Activated CD4-positive, alpha-beta T cell treated with anti-CD3 and anti-CD28 coated beads, Interleukin-2, amount 10 ng/mL, durations not matched to agents 7 days and 5 days (primary cell): ENCODE measurements at regions not wholly inside any gene's neighbourhood (a gene's known extent, or its start where the extent isn't known, plus 50 kb on each side); places are given as distances from the start of the nearest gene placed in this dataset.

ENCODE experiments used
- CTCF ChIA-PET: fragments of 350-600 bp; sonication (Branson Sonifier 250); formaldehyde crosslinking; loops from one replicate; lab custom pipeline; 2021; ENCODE audit warnings: antibody characterized with exemption; lab: Charles Lee
- POLR2A ChIA-PET: fragments of 350-600 bp; sonication (Branson Sonifier 250); formaldehyde crosslinking; loops from one replicate; lab custom pipeline; 2021; ENCODE audit warnings: antibody characterized with exemption; lab: Charles Lee
- DNase-seq: peaks from one replicate; pipeline ENCODE4 v3.0.0-alpha.2; 2020
- H3K27ac Mint-ChIP-seq: one replicate; pipeline ENCODE4 v1.8.0; 2021; ENCODE audit warnings: mild to moderate bottlenecking, moderate library complexity, mixed read lengths
- H3K27me3 Mint-ChIP-seq: one replicate; pipeline ENCODE4 v1.8.0; 2021; ENCODE audit warnings: mixed read lengths
- H3K36me3 Mint-ChIP-seq: one replicate; pipeline ENCODE4 v1.8.0; 2021; ENCODE audit warnings: low read depth, mixed read lengths
- H3K4me1 Mint-ChIP-seq: one replicate; pipeline ENCODE4 v1.8.0; 2021; ENCODE audit warnings: mixed read lengths
- H3K4me3 Mint-ChIP-seq: one replicate; pipeline ENCODE4 v1.8.0; 2021; ENCODE audit warnings: mild to moderate bottlenecking, moderate library complexity, mixed read lengths
- H3K9me3 Mint-ChIP-seq: one replicate; pipeline ENCODE4 v1.8.0; 2021; ENCODE audit warnings: mixed read lengths

DNA sequence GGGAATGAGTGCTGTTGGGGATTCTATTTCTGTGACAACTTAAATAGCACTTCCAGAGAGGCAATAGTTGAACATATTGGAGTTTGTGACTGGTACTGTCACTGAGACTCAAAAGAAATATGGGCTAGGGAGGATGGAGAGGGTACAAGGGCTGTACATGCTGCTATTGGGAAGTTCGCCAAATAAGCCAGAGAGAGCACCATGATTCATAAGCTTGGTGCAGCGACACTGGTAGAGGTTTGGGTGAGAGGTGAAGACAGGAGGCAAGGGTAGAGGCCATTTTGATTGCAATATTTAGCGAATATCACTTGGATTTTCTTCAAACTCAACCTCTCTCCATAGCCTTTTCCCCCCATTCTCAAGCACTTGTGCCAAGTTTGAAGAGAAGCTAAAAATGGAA is 214.3 kb downstream of the OGFRL1 start:
- no peaks in the 10 kb centered on the region for H3K27me3 Mint-ChIP-seq
- H3K4me3 Mint-ChIP-seq, result no peak overlapping the region
- ChIA-PET POLR2A (no interaction called here), CTCF (interaction anchor here (0.7 kb wide), 1 partner anchor 13 kb away, joined by 3 read pairs; no protein-coding TSS in a partner anchor)
- DNase-seq, result no peak
- no peaks in the 10 kb centered on the region for H3K36me3 Mint-ChIP-seq
- H3K4me1 Mint-ChIP-seq, result no peaks in the 10 kb centered on the region
- no peaks in the 10 kb centered on the region for H3K9me3 Mint-ChIP-seq
- no peak overlapping the region for H3K27ac Mint-ChIP-seq

DNA sequence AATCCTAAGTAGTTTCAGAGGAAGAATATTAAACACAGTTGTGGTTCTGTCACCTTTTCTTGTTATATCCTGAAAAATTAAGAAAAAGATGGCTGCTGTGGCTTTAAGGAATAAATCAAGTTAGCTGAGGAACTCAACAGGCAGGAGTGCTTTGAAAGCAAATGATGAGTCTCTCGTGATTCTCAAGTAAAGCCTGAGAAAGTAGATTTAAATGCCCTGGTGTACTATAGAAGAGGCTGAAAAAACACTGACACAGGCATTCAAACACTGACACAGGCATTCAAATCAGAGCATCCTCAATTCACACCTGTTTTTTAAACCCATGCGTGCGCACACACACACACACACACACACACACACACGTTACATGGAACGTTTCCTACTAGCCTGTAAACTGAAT is 218.6 kb downstream of the OGFRL1 start:
- CTCF ChIA-PET, result no interaction called here
- Mint-ChIP-seq H3K4me1 (no peaks in the 10 kb centered on the region), H3K27ac (no peak overlapping the region), H3K36me3 (no peaks in the 10 kb centered on the region), H3K4me3 (no peak overlapping the region), H3K9me3 (no peaks in the 10 kb centered on the region), H3K27me3 (peaks cover 3% of the 10 kb centered on the region)
- POLR2A ChIA-PET, result no interaction called here
- DNase-seq, result no peak

DNA sequence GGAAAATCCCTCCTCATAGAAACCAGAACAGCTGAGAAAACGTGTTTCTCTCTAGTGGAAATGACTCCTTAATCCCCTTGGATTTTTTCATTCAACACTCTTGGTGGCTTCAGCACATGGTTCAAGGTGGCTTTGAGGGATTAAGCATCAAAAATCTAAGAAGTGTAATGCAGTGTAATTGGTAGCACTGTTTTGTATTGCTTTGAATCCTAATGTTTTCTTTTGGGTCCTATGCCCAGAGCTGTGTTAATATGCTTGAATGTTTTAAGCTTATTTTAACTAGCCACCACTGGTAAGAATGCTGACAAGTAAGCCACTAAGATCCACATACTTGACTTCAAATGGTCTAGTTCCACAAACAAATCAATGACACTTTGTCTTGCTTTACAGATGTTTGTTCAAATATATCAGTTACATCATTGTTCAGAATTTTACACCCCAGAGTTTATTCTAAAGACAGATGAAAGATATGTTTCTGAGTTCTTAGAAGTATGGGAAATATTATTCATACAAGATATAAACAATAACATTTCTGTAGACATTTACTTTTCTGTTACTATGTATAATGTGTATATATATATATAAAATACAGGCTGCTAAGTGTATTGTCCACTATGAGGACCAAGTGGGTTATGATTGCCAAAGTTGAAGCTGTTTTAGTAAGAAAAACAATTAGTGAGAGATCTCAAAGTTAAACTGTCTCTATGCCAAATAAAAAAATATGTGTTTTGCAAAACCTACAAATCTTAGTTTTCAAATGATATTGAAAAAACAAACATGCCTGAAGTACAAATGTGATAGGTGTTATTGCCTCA is 220.8 kb downstream of the OGFRL1 start:
- Mint-ChIP-seq H3K4me3 (no peak overlapping the region), H3K4me1 (no peaks in the 10 kb centered on the region), H3K9me3 (no peaks in the 10 kb centered on the region), H3K27me3 (peaks cover 3% of the 10 kb centered on the region), H3K27ac (no peak overlapping the region), H3K36me3 (no peaks in the 10 kb centered on the region)
- DNase-seq, result no peak
- ChIA-PET POLR2A (no interaction called here), CTCF (no interaction called here)

- DNase-seq, result no peak
- H3K4me1 Mint-ChIP-seq, result no peaks in the 10 kb centered on the region
- CTCF ChIA-PET, result no interaction called here
- peaks cover 3% of the 10 kb centered on the region for H3K27me3 Mint-ChIP-seq
- no peak overlapping the region for H3K4me3 Mint-ChIP-seq
- POLR2A ChIA-PET, result no interaction called here
- no peak overlapping the region for H3K27ac Mint-ChIP-seq
- H3K9me3 Mint-ChIP-seq, result no peaks in the 10 kb centered on the region
- H3K36me3 Mint-ChIP-seq, result no peaks in the 10 kb centered on the region
Measured at GRCh38 chr6:71510057-71510713, 221.6 kb downstream of the OGFRL1 start.

DNA sequence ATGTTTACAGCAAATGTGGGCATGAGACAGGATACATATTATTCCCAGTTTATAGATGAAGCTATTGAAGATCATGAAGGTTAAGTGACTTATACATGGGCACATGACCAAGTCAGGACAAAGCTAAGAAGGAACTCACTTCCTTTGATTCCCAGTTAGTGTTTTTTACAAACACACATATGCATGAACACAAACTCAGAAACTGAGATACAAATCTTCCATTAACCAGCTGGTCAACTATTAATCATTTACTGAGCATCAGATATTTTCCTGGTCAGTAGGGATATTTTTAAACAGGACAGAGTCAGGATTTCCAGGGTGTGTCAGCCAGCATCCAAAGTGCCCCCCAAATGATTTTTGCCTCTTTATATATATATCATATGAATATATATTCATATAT is 222.2 kb downstream of the OGFRL1 start:
- Mint-ChIP-seq H3K27me3 (peaks cover 3% of the 10 kb centered on the region), H3K9me3 (no peaks in the 10 kb centered on the region), H3K36me3 (no peaks in the 10 kb centered on the region), H3K4me3 (no peak overlapping the region), H3K4me1 (no peaks in the 10 kb centered on the region), H3K27ac (no peak overlapping the region)
- POLR2A ChIA-PET, result no interaction called here
- DNase-seq, result no peak
- CTCF ChIA-PET, result no interaction called here

- ChIA-PET POLR2A (no interaction called here), CTCF (no interaction called here)
- Mint-ChIP-seq H3K4me1 (no peaks in the 10 kb centered on the region), H3K4me3 (no peak overlapping the region), H3K36me3 (no peaks in the 10 kb centered on the region), H3K9me3 (no peaks in the 10 kb centered on the region), H3K27me3 (peaks cover 3% of the 10 kb centered on the region), H3K27ac (no peak overlapping the region)
- DNase-seq, result no peak
Measured at GRCh38 chr6:71512256-71512655, 223.6 kb downstream of the OGFRL1 start.

GRCh38 chr6:71513036-71513435 is 224.4 kb downstream of the OGFRL1 start:
- ChIA-PET POLR2A (no interaction called here), CTCF (interaction anchor here (0.6 kb wide), 1 partner anchor 85 kb away, joined by 3 read pairs; no protein-coding TSS in a partner anchor)
- H3K4me1 Mint-ChIP-seq, result no peaks in the 10 kb centered on the region
- no peak for DNase-seq
- H3K9me3 Mint-ChIP-seq, result no peaks in the 10 kb centered on the region
- peaks cover 3% of the 10 kb centered on the region for H3K27me3 Mint-ChIP-seq
- no peak overlapping the region for H3K4me3 Mint-ChIP-seq
- H3K36me3 Mint-ChIP-seq, result no peaks in the 10 kb centered on the region
- H3K27ac Mint-ChIP-seq, result no peak overlapping the region

DNA sequence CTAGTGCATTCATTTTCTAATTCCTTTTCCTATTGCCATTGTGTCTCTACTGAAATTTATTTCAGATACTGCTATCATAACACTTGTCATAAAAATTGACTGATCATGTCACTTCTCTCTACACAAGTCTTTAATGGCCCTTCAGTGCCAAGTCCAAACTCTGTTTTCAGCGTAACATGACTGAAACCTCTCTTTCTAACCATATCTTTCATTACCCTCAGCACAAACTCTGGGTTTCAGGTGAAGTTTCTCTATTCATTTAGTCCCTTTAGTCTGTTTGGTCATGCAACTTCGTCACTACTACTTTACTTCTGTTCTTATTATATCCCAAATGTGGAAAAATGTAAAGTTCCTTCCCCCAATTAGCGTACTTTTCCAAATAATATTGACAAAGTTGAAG is 234.9 kb downstream of the OGFRL1 start:
- POLR2A ChIA-PET, result no interaction called here
- DNase-seq, result no peak
- Mint-ChIP-seq H3K4me3 (no peak overlapping the region), H3K9me3 (no peaks in the 10 kb centered on the region), H3K36me3 (no peaks in the 10 kb centered on the region), H3K27me3 (peaks cover 9% of the 10 kb centered on the region), H3K27ac (no peak overlapping the region), H3K4me1 (no peaks in the 10 kb centered on the region)
- CTCF ChIA-PET, result no interaction called here

GRCh38 chr6:71524201-71524600 is 235.6 kb downstream of the OGFRL1 start:
- H3K27me3 Mint-ChIP-seq, result peaks cover 9% of the 10 kb centered on the region
- POLR2A ChIA-PET, result no interaction called here
- CTCF ChIA-PET, result no interaction called here
- no peak overlapping the region for H3K27ac Mint-ChIP-seq
- DNase-seq, result no peak
- H3K36me3 Mint-ChIP-seq, result no peaks in the 10 kb centered on the region
- no peaks in the 10 kb centered on the region for H3K9me3 Mint-ChIP-seq
- no peak overlapping the region for H3K4me3 Mint-ChIP-seq
- no peaks in the 10 kb centered on the region for H3K4me1 Mint-ChIP-seq

DNA sequence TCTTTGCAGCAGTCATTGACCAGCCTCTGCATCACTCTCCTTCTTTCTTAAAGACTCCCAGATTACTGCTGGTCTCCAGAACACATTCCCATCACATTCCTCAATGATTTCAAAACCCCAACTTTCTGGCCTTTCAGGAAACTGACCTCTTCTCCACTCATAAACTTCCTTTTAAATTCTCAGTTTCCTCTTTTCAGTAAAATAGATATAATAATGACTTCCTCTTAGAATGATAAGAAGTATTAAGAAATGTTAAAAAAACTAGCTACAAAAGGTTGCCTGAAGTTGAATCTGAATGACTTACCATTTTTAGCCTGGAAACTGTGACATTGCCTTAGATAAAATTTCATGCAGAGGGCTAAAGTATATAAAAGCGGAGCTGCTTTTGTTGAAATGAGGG is 239.3 kb downstream of the OGFRL1 start:
- ChIA-PET CTCF (no interaction called here), POLR2A (no interaction called here)
- DNase-seq, result no peak
- H3K27me3 Mint-ChIP-seq, result peaks cover 6% of the 10 kb centered on the region
- no peaks in the 10 kb centered on the region for H3K36me3 Mint-ChIP-seq
- no peak overlapping the region for H3K27ac Mint-ChIP-seq
- no peak overlapping the region for H3K4me3 Mint-ChIP-seq
- no peaks in the 10 kb centered on the region for H3K4me1 Mint-ChIP-seq
- no peaks in the 10 kb centered on the region for H3K9me3 Mint-ChIP-seq

GRCh38 chr6:71529026-71529425 is 240.4 kb downstream of the OGFRL1 start:
- CTCF ChIA-PET, result no interaction called here
- H3K4me1 Mint-ChIP-seq, result no peaks in the 10 kb centered on the region
- H3K4me3 Mint-ChIP-seq, result no peak overlapping the region
- H3K27ac Mint-ChIP-seq, result no peak overlapping the region
- peaks cover under 1% of the 10 kb centered on the region for H3K27me3 Mint-ChIP-seq
- no peaks in the 10 kb centered on the region for H3K36me3 Mint-ChIP-seq
- POLR2A ChIA-PET, result no interaction called here
- no peak for DNase-seq
- H3K9me3 Mint-ChIP-seq, result no peaks in the 10 kb centered on the region

DNA sequence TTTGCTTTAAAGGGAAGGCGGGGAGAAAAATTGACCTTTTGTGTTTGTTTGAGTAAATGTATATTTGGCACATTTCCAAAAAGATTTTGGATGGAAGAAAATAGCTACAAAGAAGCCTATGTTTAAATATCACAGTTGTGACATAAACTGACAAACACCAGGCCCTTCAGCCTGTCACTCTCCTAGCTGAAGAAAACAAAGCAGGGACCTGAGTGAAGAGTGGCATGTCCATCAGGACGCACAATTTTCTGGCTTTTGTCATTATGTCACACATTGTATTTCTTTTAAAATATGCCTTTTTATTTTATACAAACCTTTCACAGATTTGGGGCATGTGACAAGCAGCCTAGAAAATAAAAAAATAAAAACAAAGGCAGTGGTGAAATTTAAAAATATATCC is 241.2 kb downstream of the OGFRL1 start:
- no peaks in the 10 kb centered on the region for H3K27me3 Mint-ChIP-seq
- H3K9me3 Mint-ChIP-seq, result no peaks in the 10 kb centered on the region
- H3K4me1 Mint-ChIP-seq, result no peaks in the 10 kb centered on the region
- H3K27ac Mint-ChIP-seq, result no peak overlapping the region
- no peak for DNase-seq
- POLR2A ChIA-PET, result no interaction called here
- CTCF ChIA-PET, result no interaction called here
- H3K36me3 Mint-ChIP-seq, result no peaks in the 10 kb centered on the region
- H3K4me3 Mint-ChIP-seq, result no peak overlapping the region

DNA sequence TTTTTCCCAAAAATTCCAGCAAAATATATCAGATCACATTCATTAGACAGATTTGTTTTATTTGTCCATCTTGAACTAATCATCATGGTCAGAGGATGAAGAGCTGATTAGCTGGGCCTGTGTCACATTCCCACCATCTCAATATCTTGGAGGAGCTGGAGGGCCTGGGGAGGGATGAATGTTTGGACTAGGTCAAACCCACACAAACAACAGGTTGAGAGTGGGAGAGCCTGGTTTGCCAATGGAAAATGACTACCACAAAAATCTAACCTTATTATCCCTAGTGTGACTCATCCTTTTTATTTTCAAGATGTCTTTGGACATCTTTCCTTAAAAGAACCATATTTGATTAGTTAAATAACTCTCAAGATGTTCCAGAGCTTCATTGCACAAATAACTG is 242.4 kb downstream of the OGFRL1 start:
- H3K27me3 Mint-ChIP-seq, result peaks cover 2% of the 10 kb centered on the region
- no peaks in the 10 kb centered on the region for H3K9me3 Mint-ChIP-seq
- H3K27ac Mint-ChIP-seq, result no peak overlapping the region
- H3K36me3 Mint-ChIP-seq, result no peaks in the 10 kb centered on the region
- no peaks in the 10 kb centered on the region for H3K4me1 Mint-ChIP-seq
- CTCF ChIA-PET, result no interaction called here
- POLR2A ChIA-PET, result no interaction called here
- no peak overlapping the region for H3K4me3 Mint-ChIP-seq
- no peak for DNase-seq
